H9 (cell line): ENCODE measurements at regions not wholly inside any gene's neighbourhood (a gene's known extent, or its start where the extent isn't known, plus 50 kb on each side); places are given as distances from the start of the nearest gene placed in this dataset.

ENCODE experiments used
- DNase-seq: peaks from one replicate; pipeline ENCODE4 v3.0.0-alpha.2; 2017
- H2AFZ ChIP-seq: one replicate; pipeline ENCODE4 v1.6.1; 2013; ENCODE audit warnings: mild to moderate bottlenecking, low read length, control low read depth, moderate library complexity
- H2AK5ac ChIP-seq: 2 replicates; pipeline ENCODE4 v1.6.1; 2013; ENCODE audit warnings: low read length, control low read depth, mixed read lengths; ENCODE audit not compliant: insufficient read length
- H2BK120ac ChIP-seq: one replicate; pipeline ENCODE4 v1.6.1; 2013; ENCODE audit warnings: low read depth, mild to moderate bottlenecking, low read length, control low read depth, inconsistent platforms; ENCODE audit not compliant: poor library complexity, severe bottlenecking
- H2BK12ac ChIP-seq: 2 replicates; pipeline ENCODE4 v1.6.1; 2013; ENCODE audit warnings: low read length, control low read depth, mixed read lengths, low read depth; ENCODE audit not compliant: insufficient read length
- H2BK15ac ChIP-seq: 2 replicates; pipeline ENCODE4 v1.6.1; 2013; ENCODE audit warnings: low read depth, low read length, control low read depth
- H2BK20ac ChIP-seq: one replicate; pipeline ENCODE4 v1.6.1; 2013; ENCODE audit warnings: low read depth, mild to moderate bottlenecking, low read length, control low read depth, inconsistent platforms; ENCODE audit not compliant: poor library complexity, severe bottlenecking
- H2BK5ac ChIP-seq: 2 replicates; pipeline ENCODE4 v1.6.1; 2013; ENCODE audit warnings: low read length, control low read depth, mixed read lengths; ENCODE audit not compliant: insufficient read length
- H3K14ac ChIP-seq: 2 replicates; pipeline ENCODE4 v1.6.1; 2013; ENCODE audit warnings: low read length, control low read depth; ENCODE audit not compliant: insufficient read depth
- H3K18ac ChIP-seq: 2 replicates; pipeline ENCODE4 v1.6.1; 2013; ENCODE audit warnings: low read depth, mild to moderate bottlenecking, mixed read lengths, low read length, control low read depth; ENCODE audit not compliant: insufficient read length
- H3K23ac ChIP-seq: 2 replicates; pipeline ENCODE4 v1.6.1; 2013; ENCODE audit warnings: low read length, control low read depth, mixed read lengths, low read depth; ENCODE audit not compliant: insufficient read length
- H3K23me2 ChIP-seq: 2 replicates; pipeline ENCODE4 v1.6.1; 2013; ENCODE audit warnings: low read depth, mild to moderate bottlenecking, mixed read lengths, low read length, control low read depth; ENCODE audit not compliant: insufficient read length, poor library complexity, severe bottlenecking
- H3K27ac ChIP-seq: 2 replicates; pipeline ENCODE4 v1.5.1; 2013; ENCODE audit warnings: low read length, control low read depth, mixed read lengths, low read depth; ENCODE audit not compliant: insufficient read length
- H3K27me3 ChIP-seq: 2 replicates; pipeline ENCODE4 v1.6.1; 2013; ENCODE audit warnings: low read length, control low read depth, inconsistent platforms; ENCODE audit not compliant: insufficient read depth
- H3K4ac ChIP-seq: 2 replicates; pipeline ENCODE4 v1.6.1; 2013; ENCODE audit warnings: low read depth, mild to moderate bottlenecking, control low read depth, inconsistent platforms, low read length, moderate library complexity
- H3K4me1 ChIP-seq: 2 replicates; pipeline ENCODE4 v1.6.1; 2013; ENCODE audit warnings: low read length, control low read depth, inconsistent platforms; ENCODE audit not compliant: insufficient read depth
- H3K4me2 ChIP-seq: 2 replicates; pipeline ENCODE4 v1.6.1; 2013; ENCODE audit warnings: low read length, control low read depth, mixed read lengths; ENCODE audit not compliant: insufficient read length, insufficient read depth
- H3K56ac ChIP-seq: 2 replicates; pipeline ENCODE4 v1.6.1; 2013; ENCODE audit warnings: low read depth, mild to moderate bottlenecking, mixed read lengths, low read length, control low read depth; ENCODE audit not compliant: insufficient read length
- H3K79me1 ChIP-seq: 2 replicates; pipeline ENCODE4 v1.6.1; 2013; ENCODE audit warnings: low read depth, mild to moderate bottlenecking, moderate library complexity, low read length, control low read depth, inconsistent platforms; ENCODE audit not compliant: insufficient read depth, poor library complexity, severe bottlenecking
- H3K79me2 ChIP-seq: 2 replicates; pipeline ENCODE4 v1.6.1; 2013; ENCODE audit warnings: low read length, control low read depth, inconsistent platforms; ENCODE audit not compliant: insufficient read depth
- H3K9ac ChIP-seq: 2 replicates; pipeline ENCODE4 v1.6.1; 2013; ENCODE audit warnings: low read length, control low read depth, mixed read lengths; ENCODE audit not compliant: insufficient read length; ENCODE audit errors: extremely low read depth
- H3K9me3 ChIP-seq: one replicate; pipeline ENCODE4 v1.6.1; 2013; ENCODE audit warnings: low read depth, low read length, inconsistent platforms; ENCODE audit not compliant: control insufficient read depth
- H3T11ph ChIP-seq: one replicate; pipeline ENCODE4 v1.6.1; 2013; ENCODE audit warnings: mild to moderate bottlenecking, low read length, control low read depth, inconsistent platforms
- H4K20me1 ChIP-seq: one replicate; pipeline ENCODE4 v1.6.1; 2013; ENCODE audit not compliant: control insufficient read depth, insufficient read length, insufficient read depth
- H4K5ac ChIP-seq: 2 replicates; pipeline ENCODE4 v1.6.1; 2013; ENCODE audit warnings: low read depth, mild to moderate bottlenecking, mixed read lengths, low read length, control low read depth; ENCODE audit not compliant: insufficient read length
- H4K8ac ChIP-seq: replicated peaks from 2 replicates; pipeline ENCODE4 v1.6.1; 2013; ENCODE audit warnings: low read length, control low read depth, mixed read lengths, low read depth; ENCODE audit not compliant: insufficient read length
- H4K91ac ChIP-seq: 2 replicates; pipeline ENCODE4 v1.6.1; 2013; ENCODE audit warnings: low read depth, mild to moderate bottlenecking, moderate library complexity, mixed read lengths, low read length, control low read depth; ENCODE audit not compliant: insufficient read length
- H3K27ac Mint-ChIP-seq, 3 experiments: 2 replicates in 2 of 3; 3 replicates in 1 of 3; pipeline ENCODE4 v1.8.0; 2020 to 2021; ENCODE audit warnings: mixed read lengths in 3 of 3, mild to moderate bottlenecking in 1 of 3, moderate library complexity in 1 of 3
- H3K27me3 Mint-ChIP-seq: 2 replicates; pipeline ENCODE4 v1.8.0; 2021; ENCODE audit warnings: low read depth, mild to moderate bottlenecking, moderate library complexity, mixed read lengths
- H3K36me3 Mint-ChIP-seq, 3 experiments: 2 replicates in 2 of 3; 3 replicates in 1 of 3; pipeline ENCODE4 v1.8.0; 2020 to 2021; ENCODE audit warnings: low read depth in 3 of 3, mixed read lengths in 3 of 3; ENCODE audit not compliant: insufficient read depth in 1 of 3
- H3K4me1 Mint-ChIP-seq, 2 experiments: 2 replicates each; pipeline ENCODE4 v1.8.0; 2020; ENCODE audit warnings: mixed read lengths in 2 of 2
- H3K4me3 Mint-ChIP-seq, 2 experiments: 2 replicates in 1 of 2; 3 replicates in 1 of 2; pipeline ENCODE4 v1.8.0; 2020 to 2021; ENCODE audit warnings: mild to moderate bottlenecking in 2 of 2, mixed read lengths in 2 of 2, moderate library complexity in 1 of 2
- H3K9me3 Mint-ChIP-seq, 2 experiments: 2 replicates in 1 of 2; 3 replicates in 1 of 2; pipeline ENCODE4 v1.8.0; 2020; ENCODE audit warnings: mild to moderate bottlenecking in 2 of 2, mixed read lengths in 2 of 2, moderate library complexity in 1 of 2
- WGBS: extraction: QIAGEN DNeasy Blood & Tissue Kit; methylation state at CpG from one replicate; pipeline ENCODE4 v1.1.7; 2013; ENCODE audit warnings: missing lambda C conversion rate, low lambda C conversion rate, mixed read lengths; ENCODE audit not compliant: insufficient read length; ENCODE audit errors: extremely low coverage; 5-methylcytosine and 5-hydroxymethylcytosine counted together
- TF ChIP-seq, protein P1 (sequence below): fragments of 200-600 bp; sonication (generic); conservative IDR thresholded peaks from 3 replicates; pipeline ENCODE4 v1.8.0; 2021; ENCODE audit warnings: antibody characterized with exemption, mild to moderate bottlenecking

DNA sequence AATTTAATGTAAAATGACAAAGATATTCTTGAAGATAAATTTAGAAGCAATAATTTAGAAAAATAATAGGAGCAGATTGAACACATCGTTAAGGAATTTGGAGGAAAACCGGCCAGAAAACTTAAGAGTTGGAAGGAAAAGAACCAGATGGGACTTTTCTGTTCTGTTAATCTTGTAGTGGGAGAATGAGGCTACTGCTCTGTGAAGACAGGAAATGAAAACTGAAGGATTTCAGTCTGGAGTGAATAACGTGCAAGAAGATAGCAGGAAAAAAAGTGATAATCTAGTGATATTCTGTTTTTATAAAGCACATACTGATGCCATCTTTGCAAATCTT, 74.2 kb downstream of the DPPA2 start:
- H3K9ac ChIP-seq = no peak overlapping the region
- H2AFZ ChIP-seq = no peak overlapping the region
- no peak overlapping the region for H2BK5ac ChIP-seq
- no peak overlapping the region for H3K23ac ChIP-seq
- Mint-ChIP-seq H3K36me3 (peaks cover 0 to 7% (median 3%) of the 10 kb centered on the region in 3 experiments; a peak in 4 of 7 replicates), H3K9me3 (peaks cover 6 to 13% of the 10 kb centered on the region in 2 experiments; a peak in 4 of 5 replicates), H3K4me1 (peaks cover 6 to 9% of the 10 kb centered on the region in 2 experiments), H3K27ac (no peak overlapping the region), H3K27me3 (no peaks in the 10 kb centered on the region), H3K4me3 (no peak overlapping the region)
- H3T11ph ChIP-seq = no peak overlapping the region
- H3K14ac ChIP-seq = no peak overlapping the region
- H3K4me2 ChIP-seq = no peak overlapping the region
- H3K9me3 ChIP-seq = no peaks in the 10 kb centered on the region
- no peaks in the 10 kb centered on the region for H3K79me1 ChIP-seq
- no peak overlapping the region for H3K18ac ChIP-seq
- H4K5ac ChIP-seq = no peak overlapping the region
- no peak overlapping the region for H2BK15ac ChIP-seq
- H3K56ac ChIP-seq = no peak overlapping the region
- H2BK20ac ChIP-seq = no peak overlapping the region
- no peak overlapping the region for H4K91ac ChIP-seq
- H3K27ac ChIP-seq = no peak overlapping the region
- no peaks in the 10 kb centered on the region for H3K79me2 ChIP-seq
- no peak overlapping the region for H2BK120ac ChIP-seq
- TF ChIP-seq, protein P1, sequence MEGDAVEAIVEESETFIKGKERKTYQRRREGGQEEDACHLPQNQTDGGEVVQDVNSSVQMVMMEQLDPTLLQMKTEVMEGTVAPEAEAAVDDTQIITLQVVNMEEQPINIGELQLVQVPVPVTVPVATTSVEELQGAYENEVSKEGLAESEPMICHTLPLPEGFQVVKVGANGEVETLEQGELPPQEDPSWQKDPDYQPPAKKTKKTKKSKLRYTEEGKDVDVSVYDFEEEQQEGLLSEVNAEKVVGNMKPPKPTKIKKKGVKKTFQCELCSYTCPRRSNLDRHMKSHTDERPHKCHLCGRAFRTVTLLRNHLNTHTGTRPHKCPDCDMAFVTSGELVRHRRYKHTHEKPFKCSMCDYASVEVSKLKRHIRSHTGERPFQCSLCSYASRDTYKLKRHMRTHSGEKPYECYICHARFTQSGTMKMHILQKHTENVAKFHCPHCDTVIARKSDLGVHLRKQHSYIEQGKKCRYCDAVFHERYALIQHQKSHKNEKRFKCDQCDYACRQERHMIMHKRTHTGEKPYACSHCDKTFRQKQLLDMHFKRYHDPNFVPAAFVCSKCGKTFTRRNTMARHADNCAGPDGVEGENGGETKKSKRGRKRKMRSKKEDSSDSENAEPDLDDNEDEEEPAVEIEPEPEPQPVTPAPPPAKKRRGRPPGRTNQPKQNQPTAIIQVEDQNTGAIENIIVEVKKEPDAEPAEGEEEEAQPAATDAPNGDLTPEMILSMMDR = no peak
- H4K8ac ChIP-seq = no peak overlapping the region
- no peaks in the 10 kb centered on the region for H4K20me1 ChIP-seq
- no peak for DNase-seq
- H2AK5ac ChIP-seq = no peak overlapping the region
- no peak overlapping the region for H3K4ac ChIP-seq
- no CpG with 5 or more reads among the region's 3 CpGs for WGBS
- H3K4me1 ChIP-seq = no peaks in the 10 kb centered on the region
- H2BK12ac ChIP-seq = no peak overlapping the region
- H3K23me2 ChIP-seq = no peaks in the 10 kb centered on the region
- H3K27me3 ChIP-seq = no peaks in the 10 kb centered on the region
